ENCODE measurements at regions not wholly inside any gene's neighbourhood (a gene's known extent, or its start where the extent isn't known, plus 50 kb on each side); places are given as distances from the start of the nearest gene placed in this dataset.
"Not testable (repeated sequence)": the region's sequence is repeated elsewhere in the genome, so short reads cannot be mapped to it uniquely, and the experiment has no call there.

DNA sequence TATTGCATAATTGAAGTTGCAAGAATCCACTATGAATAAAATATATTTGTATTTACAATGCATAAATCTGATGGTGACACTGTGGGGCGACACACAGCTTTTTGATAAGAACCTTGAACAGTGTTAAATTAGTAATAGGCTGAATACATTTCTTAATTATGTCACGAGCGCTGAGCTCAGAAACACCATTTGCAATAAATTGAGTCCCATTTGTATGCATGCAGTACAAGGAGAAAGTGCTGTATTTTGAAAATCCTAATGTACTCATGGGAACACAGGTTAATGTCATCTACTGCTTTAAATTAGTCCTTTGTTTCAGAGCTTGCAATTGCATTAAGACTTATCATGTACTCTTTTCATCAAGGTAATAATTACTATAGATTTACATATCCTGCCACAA lies 579.5 kb downstream of the RBFOX1 start:
- Histone ChIP-seq H3K36me3 (ENCODE audit: control insufficient read depth, insufficient read depth, low read length) (no peaks in the 10 kb centered on the region), H3K4me3 (ENCODE audit: low read depth, low read length) (no peak overlapping the region), H3K9ac (ENCODE audit: low read depth, low read length) (no peak overlapping the region), H3K4me1 (ENCODE audit: control insufficient read depth, insufficient read depth, low read length) (no peaks in the 10 kb centered on the region), H3K9me3 (ENCODE audit: control insufficient read depth, insufficient read depth, low read length) (no peaks in the 10 kb centered on the region), H3K27me3 (ENCODE audit: control insufficient read depth, insufficient read depth, low read length) (no peaks in the 10 kb centered on the region)

DNA sequence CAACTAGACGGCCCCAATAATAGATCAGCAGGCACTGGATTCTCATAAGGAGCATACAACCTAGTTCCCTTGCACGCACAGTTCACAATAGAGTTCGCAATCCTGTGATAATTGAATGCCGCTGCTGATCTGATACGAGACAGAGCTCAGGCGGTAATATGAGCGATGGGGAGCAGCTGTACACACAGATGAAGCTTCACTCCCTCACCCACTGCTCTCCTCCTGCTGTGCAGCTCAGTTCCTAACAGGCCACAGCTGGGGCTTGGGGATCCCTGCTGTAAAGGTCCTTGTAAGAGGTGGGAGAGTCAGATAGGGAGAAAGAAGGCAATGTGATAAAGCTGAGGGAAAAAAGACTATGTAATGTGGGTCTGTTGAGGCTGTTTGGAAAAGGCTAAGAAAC lies 577.5 kb downstream of the RBFOX1 start:
- Histone ChIP-seq H3K27me3 (ENCODE audit: control insufficient read depth, insufficient read depth, low read length) (no peaks in the 10 kb centered on the region), H3K9me3 (ENCODE audit: control insufficient read depth, insufficient read depth, low read length) (no peaks in the 10 kb centered on the region), H3K9ac (ENCODE audit: low read depth, low read length) (no peak overlapping the region), H3K4me3 (ENCODE audit: low read depth, low read length) (no peak overlapping the region), H3K36me3 (ENCODE audit: control insufficient read depth, insufficient read depth, low read length) (no peaks in the 10 kb centered on the region), H3K4me1 (ENCODE audit: control insufficient read depth, insufficient read depth, low read length) (no peaks in the 10 kb centered on the region)

- Histone ChIP-seq H3K27me3 (ENCODE audit: control insufficient read depth, insufficient read depth, low read length) (no peaks in the 10 kb centered on the region), H3K4me3 (ENCODE audit: low read depth, low read length) (no peak overlapping the region), H3K9me3 (ENCODE audit: control insufficient read depth, insufficient read depth, low read length) (no peaks in the 10 kb centered on the region), H3K4me1 (ENCODE audit: control insufficient read depth, insufficient read depth, low read length) (no peaks in the 10 kb centered on the region), H3K36me3 (ENCODE audit: control insufficient read depth, insufficient read depth, low read length) (no peaks in the 10 kb centered on the region), H3K9ac (ENCODE audit: low read depth, low read length) (no peak overlapping the region)
Observed at GRCh38 chr16:7888411-7888810, 555.8 kb downstream of the RBFOX1 start.

- H3K36me3 ChIP-seq (ENCODE audit: control insufficient read depth, insufficient read depth, low read length): no peaks in the 10 kb centered on the region
- H3K9ac ChIP-seq (ENCODE audit: low read depth, low read length): no peak overlapping the region
Observed at GRCh38 chr16:7887316-7887715, 554.7 kb downstream of the RBFOX1 start.

DNA sequence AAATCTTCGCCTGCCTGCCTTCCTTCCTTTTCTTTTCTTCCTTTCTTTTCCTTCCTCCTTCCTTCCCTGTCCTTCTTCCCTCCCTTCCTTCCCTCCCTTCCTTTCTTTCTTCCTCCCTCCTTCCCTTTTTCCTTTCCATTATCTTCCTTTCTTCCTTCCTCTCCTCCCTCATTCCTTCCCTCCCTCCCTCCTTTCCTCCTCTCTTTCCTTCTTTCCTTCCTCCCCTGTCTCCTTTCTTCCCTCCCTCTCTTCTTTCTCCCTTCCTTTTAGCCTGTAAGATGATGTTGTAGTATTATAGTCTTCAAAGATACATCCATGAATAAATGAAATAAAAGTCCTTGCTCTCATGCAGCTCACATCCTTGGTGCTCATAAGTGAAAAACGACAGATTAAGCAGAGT lies 539.3 kb downstream of the RBFOX1 start:
- no peaks in the 10 kb centered on the region for H3K36me3 ChIP-seq (ENCODE audit: control insufficient read depth, insufficient read depth, low read length)
- peaks cover 10% of the 10 kb centered on the region for H3K4me1 ChIP-seq (ENCODE audit: control insufficient read depth, insufficient read depth, low read length)
- no peaks in the 10 kb centered on the region for H3K27me3 ChIP-seq (ENCODE audit: control insufficient read depth, insufficient read depth, low read length)
- H3K4me3 ChIP-seq (ENCODE audit: low read depth, low read length): no peak overlapping the region
- no peaks in the 10 kb centered on the region for H3K9me3 ChIP-seq (ENCODE audit: control insufficient read depth, insufficient read depth, low read length)
- H3K9ac ChIP-seq (ENCODE audit: low read depth, low read length): no peak overlapping the region

More at GRCh38 chr16:7887316-7887715, 554.7 kb downstream of the RBFOX1 start:
- Histone ChIP-seq H3K4me3 (ENCODE audit: low read depth, low read length) (no peak overlapping the region), H3K4me1 (ENCODE audit: control insufficient read depth, insufficient read depth, low read length) (no peaks in the 10 kb centered on the region), H3K9me3 (ENCODE audit: control insufficient read depth, insufficient read depth, low read length) (no peaks in the 10 kb centered on the region), H3K27me3 (ENCODE audit: control insufficient read depth, insufficient read depth, low read length) (no peaks in the 10 kb centered on the region)

- H3K9ac ChIP-seq (ENCODE audit: low read depth, low read length): no peak overlapping the region
- H3K36me3 ChIP-seq (ENCODE audit: control insufficient read depth, insufficient read depth, low read length): no peaks in the 10 kb centered on the region
- H3K4me1 ChIP-seq (ENCODE audit: control insufficient read depth, insufficient read depth, low read length): peaks cover 16% of the 10 kb centered on the region
- no peak overlapping the region for H3K4me3 ChIP-seq (ENCODE audit: low read depth, low read length)
- no peaks in the 10 kb centered on the region for H3K9me3 ChIP-seq (ENCODE audit: control insufficient read depth, insufficient read depth, low read length)
- H3K27me3 ChIP-seq (ENCODE audit: control insufficient read depth, insufficient read depth, low read length): no peaks in the 10 kb centered on the region
Observed at GRCh38 chr16:7871371-7871770, 538.7 kb downstream of the RBFOX1 start.

- Histone ChIP-seq H3K4me3 (ENCODE audit: low read depth, low read length) (no peak overlapping the region), H3K27me3 (ENCODE audit: control insufficient read depth, insufficient read depth, low read length) (no peaks in the 10 kb centered on the region), H3K36me3 (ENCODE audit: control insufficient read depth, insufficient read depth, low read length) (no peaks in the 10 kb centered on the region), H3K4me1 (ENCODE audit: control insufficient read depth, insufficient read depth, low read length) (peaks cover 22% of the 10 kb centered on the region), H3K9ac (ENCODE audit: low read depth, low read length) (no peak overlapping the region), H3K9me3 (ENCODE audit: control insufficient read depth, insufficient read depth, low read length) (no peaks in the 10 kb centered on the region)
Observed at GRCh38 chr16:7867831-7868230, 535.2 kb downstream of the RBFOX1 start.

GRCh38 chr16:7866144-7866543 lies 533.5 kb downstream of the RBFOX1 start:
- Histone ChIP-seq H3K9ac (ENCODE audit: low read depth, low read length) (no peak overlapping the region), H3K9me3 (ENCODE audit: control insufficient read depth, insufficient read depth, low read length) (no peaks in the 10 kb centered on the region), H3K4me3 (ENCODE audit: low read depth, low read length) (no peak overlapping the region), H3K27me3 (ENCODE audit: control insufficient read depth, insufficient read depth, low read length) (no peaks in the 10 kb centered on the region), H3K36me3 (ENCODE audit: control insufficient read depth, insufficient read depth, low read length) (no peaks in the 10 kb centered on the region), H3K4me1 (ENCODE audit: control insufficient read depth, insufficient read depth, low read length) (peaks cover 30% of the 10 kb centered on the region)

GRCh38 chr16:7865393-7865792 lies 532.7 kb downstream of the RBFOX1 start:
- not testable (repeated sequence) for H3K9ac ChIP-seq (ENCODE audit: low read depth, low read length); H3K9me3 ChIP-seq (ENCODE audit: control insufficient read depth, insufficient read depth, low read length); H3K36me3 ChIP-seq (ENCODE audit: control insufficient read depth, insufficient read depth, low read length); H3K27me3 ChIP-seq (ENCODE audit: control insufficient read depth, insufficient read depth, low read length); H3K4me3 ChIP-seq (ENCODE audit: low read depth, low read length)
- peaks cover 30% of the 10 kb centered on the region for H3K4me1 ChIP-seq (ENCODE audit: control insufficient read depth, insufficient read depth, low read length)

DNA sequence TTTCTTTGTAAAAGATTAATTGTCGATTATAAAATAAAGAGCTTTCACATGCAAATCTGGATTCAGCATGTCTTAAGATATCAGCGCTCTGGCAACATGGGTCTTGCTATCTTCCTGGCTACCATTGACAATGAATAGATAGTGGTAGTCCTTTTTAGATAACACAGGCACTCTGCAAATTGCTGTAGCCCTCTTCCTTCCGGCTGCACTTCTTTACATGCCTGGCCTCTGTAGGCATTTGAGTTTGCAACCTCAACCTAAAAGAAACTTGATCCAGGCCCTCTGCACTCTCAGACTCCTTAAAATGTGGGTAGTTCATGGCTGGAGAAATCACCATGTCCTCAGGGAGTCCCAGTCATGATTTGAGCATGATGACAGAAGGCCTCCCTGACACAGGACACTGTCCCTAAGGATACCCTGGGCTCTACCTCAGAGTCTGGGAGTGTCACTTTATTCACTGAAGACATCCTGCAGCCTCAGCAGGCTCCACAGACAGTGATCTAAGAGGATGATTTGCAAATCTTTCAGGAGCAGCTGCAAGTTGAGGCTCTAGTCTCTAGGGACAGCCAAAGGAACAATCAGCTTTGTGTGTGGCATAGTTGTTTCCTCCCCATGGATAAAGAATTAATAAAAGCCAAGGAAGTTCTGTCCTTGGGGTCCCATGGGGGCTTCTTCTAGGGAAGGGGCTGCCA lies 529.4 kb downstream of the RBFOX1 start:
- Histone ChIP-seq H3K4me3 (ENCODE audit: low read depth, low read length) (no peak overlapping the region), H3K27me3 (ENCODE audit: control insufficient read depth, insufficient read depth, low read length) (no peaks in the 10 kb centered on the region), H3K9ac (ENCODE audit: low read depth, low read length) (no peak overlapping the region), H3K4me1 (ENCODE audit: control insufficient read depth, insufficient read depth, low read length) (peaks cover 20% of the 10 kb centered on the region), H3K9me3 (ENCODE audit: control insufficient read depth, insufficient read depth, low read length) (no peaks in the 10 kb centered on the region), H3K36me3 (ENCODE audit: control insufficient read depth, insufficient read depth, low read length) (no peaks in the 10 kb centered on the region)

DNA sequence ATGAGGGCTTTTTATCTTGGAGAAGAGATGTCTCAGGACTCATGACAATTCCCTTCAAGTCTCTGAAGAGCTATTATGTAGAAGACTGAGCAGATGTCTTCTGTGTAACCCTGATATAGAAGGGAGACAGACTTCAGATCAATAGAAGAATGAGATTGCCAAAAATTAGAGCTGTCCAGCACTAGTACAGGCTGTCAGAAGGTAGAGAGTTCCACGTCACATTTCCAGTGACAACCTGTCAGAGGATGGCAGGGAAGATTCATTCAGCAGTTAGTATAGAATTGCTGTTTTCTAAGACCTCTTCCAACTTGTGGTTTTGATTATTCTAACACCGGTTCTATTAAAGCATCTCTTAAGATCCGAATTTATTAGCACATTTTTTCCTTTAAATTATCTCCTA lies 520.6 kb downstream of the RBFOX1 start:
- Histone ChIP-seq H3K4me1 (ENCODE audit: control insufficient read depth, insufficient read depth, low read length) (no peaks in the 10 kb centered on the region), H3K9ac (ENCODE audit: low read depth, low read length) (no peak overlapping the region), H3K36me3 (ENCODE audit: control insufficient read depth, insufficient read depth, low read length) (no peaks in the 10 kb centered on the region), H3K9me3 (ENCODE audit: control insufficient read depth, insufficient read depth, low read length) (no peaks in the 10 kb centered on the region), H3K4me3 (ENCODE audit: low read depth, low read length) (no peak overlapping the region), H3K27me3 (ENCODE audit: control insufficient read depth, insufficient read depth, low read length) (no peaks in the 10 kb centered on the region)

- no peaks in the 10 kb centered on the region for H3K36me3 ChIP-seq (ENCODE audit: control insufficient read depth, insufficient read depth, low read length)
- no peaks in the 10 kb centered on the region for H3K9me3 ChIP-seq (ENCODE audit: control insufficient read depth, insufficient read depth, low read length)
- no peak overlapping the region for H3K9ac ChIP-seq (ENCODE audit: low read depth, low read length)
- H3K4me1 ChIP-seq (ENCODE audit: control insufficient read depth, insufficient read depth, low read length): no peaks in the 10 kb centered on the region
- no peaks in the 10 kb centered on the region for H3K27me3 ChIP-seq (ENCODE audit: control insufficient read depth, insufficient read depth, low read length)
- no peak overlapping the region for H3K4me3 ChIP-seq (ENCODE audit: low read depth, low read length)
Observed at GRCh38 chr16:7849841-7850240, 517.2 kb downstream of the RBFOX1 start.
